NCI-H1105 (cell line): ENCODE measurements at regions not wholly inside any gene's neighbourhood (a gene's known extent, or its start where the extent isn't known, plus 50 kb on each side); places are given as distances from the start of the nearest gene placed in this dataset.
"Not testable (repeated sequence)": the region's sequence is repeated elsewhere in the genome, so short reads cannot be mapped to it uniquely, and the experiment has no call there.

Experiments used
- DNase-seq: peaks from one replicate; lab custom pipeline; 2025; lab: John Stamatoyannopoulos, UW

GRCh38 chr12:42919691-42920090 lies 330.1 kb upstream of the PRICKLE1 start:
- no peak for DNase-seq

- no peak for DNase-seq
These were observed 328.9 kb upstream of the PRICKLE1 start for GRCh38 chr12:42918443-42918842.

GRCh38 chr12:42916143-42916542 lies 326.6 kb upstream of the PRICKLE1 start:
- DNase-seq, result no peak

GRCh38 chr12:42915426-42915825 lies 325.9 kb upstream of the PRICKLE1 start:
- DNase-seq, result no peak

GRCh38 chr12:42912367-42912766 lies 322.8 kb upstream of the PRICKLE1 start:
- no peak for DNase-seq

- DNase-seq, result no peak
These were observed 321.1 kb upstream of the PRICKLE1 start for GRCh38 chr12:42910656-42911055.

- no peak for DNase-seq
These were observed 319.2 kb upstream of the PRICKLE1 start for GRCh38 chr12:42908712-42909111.

- not testable (repeated sequence) for DNase-seq
These were observed 317.3 kb upstream of the PRICKLE1 start for GRCh38 chr12:42906801-42907200.

GRCh38 chr12:42905419-42905705 lies 315.8 kb upstream of the PRICKLE1 start:
- no peak for DNase-seq

- no peak for DNase-seq
These were observed 315.3 kb upstream of the PRICKLE1 start for GRCh38 chr12:42904683-42905418.

- no peak for DNase-seq
These were observed 314.2 kb upstream of the PRICKLE1 start for GRCh38 chr12:42903736-42904135.

GRCh38 chr12:42902001-42902400 lies 312.5 kb upstream of the PRICKLE1 start:
- no peak for DNase-seq

GRCh38 chr12:42893803-42894202 lies 304.3 kb upstream of the PRICKLE1 start:
- no peak for DNase-seq

GRCh38 chr12:42892702-42893551 lies 303.4 kb upstream of the PRICKLE1 start:
- DNase-seq, result no peak

- DNase-seq, result no peak
These were observed 298.1 kb upstream of the PRICKLE1 start for GRCh38 chr12:42887657-42888056.

- DNase-seq, result no peak
These were observed 296.6 kb upstream of the PRICKLE1 start for GRCh38 chr12:42886160-42886559.

- no peak for DNase-seq
These were observed 296.1 kb upstream of the PRICKLE1 start for GRCh38 chr12:42885677-42886076.

- no peak for DNase-seq
These were observed 294.6 kb upstream of the PRICKLE1 start for GRCh38 chr12:42884116-42884515.

GRCh38 chr12:42873401-42873800 lies 283.9 kb upstream of the PRICKLE1 start:
- DNase-seq, result no peak

- DNase-seq, result no peak
These were observed 282.3 kb upstream of the PRICKLE1 start for GRCh38 chr12:42871816-42872215.

GRCh38 chr12:42868291-42868690 lies 278.7 kb upstream of the PRICKLE1 start:
- DNase-seq, result no peak

- no peak for DNase-seq
These were observed 275.7 kb upstream of the PRICKLE1 start for GRCh38 chr12:42865282-42865681.

- no peak for DNase-seq
These were observed 272.5 kb upstream of the PRICKLE1 start for GRCh38 chr12:42862055-42862454.

- DNase-seq, result not testable (repeated sequence)
These were observed 270.8 kb upstream of the PRICKLE1 start for GRCh38 chr12:42860331-42860730.
